ENCODE measurements at regions not wholly inside any gene's neighbourhood (a gene's known extent, or its start where the extent isn't known, plus 50 kb on each side); places are given as distances from the start of the nearest gene placed in this dataset.
"Not testable (repeated sequence)": the region's sequence is repeated elsewhere in the genome, so short reads cannot be mapped to it uniquely, and the experiment has no call there.

DNA sequence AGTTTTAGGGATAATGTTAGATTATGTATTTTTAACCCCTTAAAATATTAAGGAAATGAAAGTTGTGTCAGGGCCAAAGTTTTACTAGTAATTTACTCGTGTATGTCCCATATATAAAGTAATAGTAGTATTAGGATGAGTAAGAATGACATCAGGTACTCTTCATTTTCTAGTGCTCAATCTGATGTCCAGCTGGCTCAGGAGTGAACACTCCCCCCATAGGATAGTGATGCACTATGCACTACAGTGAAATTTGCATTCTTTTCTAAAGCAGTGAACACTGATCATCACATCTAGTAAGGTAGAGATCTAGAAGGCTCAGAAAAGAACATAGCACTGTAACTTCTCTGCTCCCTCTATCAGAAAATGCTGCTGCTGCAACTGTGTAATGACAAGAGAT lies 409.7 kb downstream of the GLUD2 start:
- no peak for DNase-seq

DNA sequence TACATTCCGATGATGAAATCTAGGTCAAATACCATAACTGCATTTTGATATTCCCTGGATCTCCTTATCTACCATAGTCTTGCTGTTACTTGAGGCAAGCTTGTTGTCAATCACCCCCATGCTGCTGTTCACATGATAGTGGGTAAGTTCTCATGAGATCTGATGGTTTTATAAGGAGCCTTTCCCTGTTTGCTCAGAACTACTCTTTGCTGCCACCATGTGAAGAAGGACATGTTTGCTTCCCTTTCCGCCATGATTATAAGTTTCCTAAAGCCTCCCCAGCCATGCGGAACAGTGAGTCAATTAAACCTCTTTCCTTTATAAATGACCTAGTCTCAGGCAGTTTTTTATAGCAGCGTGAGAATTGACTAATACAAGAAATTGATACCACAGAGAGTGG lies 432.0 kb downstream of the GLUD2 start:
- no peak for DNase-seq

DNA sequence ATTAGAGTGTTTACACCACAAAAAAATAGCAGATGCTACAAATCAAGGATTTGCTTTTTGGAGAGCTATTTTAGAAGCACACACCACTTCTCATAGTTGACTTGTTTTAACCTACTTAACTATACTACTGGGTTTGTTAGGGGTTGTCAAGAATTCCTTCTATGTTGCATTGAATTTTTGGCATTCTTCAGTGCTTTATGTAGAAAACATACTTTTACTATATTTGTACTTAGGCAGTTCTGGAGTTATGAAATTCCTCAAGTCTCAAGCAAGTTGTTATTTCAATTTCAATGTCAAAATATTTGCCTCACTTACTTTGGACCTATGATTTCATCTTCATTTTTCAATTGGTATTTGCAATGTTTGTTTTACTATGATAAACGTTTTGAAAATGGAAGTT lies 449.6 kb downstream of the GLUD2 start:
- DNase-seq = no peak

DNA sequence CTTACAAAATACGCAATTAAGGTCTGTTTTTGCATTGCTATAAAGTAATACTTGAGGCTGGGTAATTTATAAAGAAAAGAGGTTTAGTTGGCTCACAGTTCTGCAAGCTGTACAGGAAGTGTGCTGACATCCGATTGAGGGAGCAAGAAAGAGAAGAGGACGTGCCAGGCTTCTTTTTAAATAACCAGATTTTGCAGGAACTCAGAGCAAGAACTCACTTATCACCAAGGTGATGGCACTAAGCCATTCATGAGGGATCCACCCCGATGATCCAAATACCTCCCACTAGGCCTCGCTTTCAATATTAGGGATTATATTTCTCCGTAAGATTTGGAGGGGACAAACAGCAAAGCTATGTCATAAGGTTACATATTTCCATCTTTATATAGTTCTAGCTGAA lies 456.7 kb downstream of the GLUD2 start:
- no peak for DNase-seq

DNA sequence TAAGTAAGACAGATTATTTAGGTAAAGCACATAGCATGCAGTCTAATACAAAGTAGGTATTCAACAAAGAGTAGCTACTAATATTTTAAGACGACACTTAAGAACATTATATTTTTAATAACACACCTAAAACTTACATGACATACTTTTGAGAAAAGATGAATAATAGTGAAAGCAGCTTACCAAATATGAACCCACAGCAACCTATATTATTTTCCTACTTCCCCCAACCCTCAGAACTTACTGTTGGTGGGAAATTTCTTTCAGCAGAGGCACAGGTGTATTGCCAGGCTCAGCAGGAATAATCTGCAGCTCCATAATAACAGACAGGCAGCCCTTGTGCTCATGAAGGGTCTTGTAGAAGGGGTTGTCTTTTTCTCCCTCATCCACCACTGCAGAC lies 498.9 kb downstream of the GLUD2 start:
- DNase-seq = no peak

DNA sequence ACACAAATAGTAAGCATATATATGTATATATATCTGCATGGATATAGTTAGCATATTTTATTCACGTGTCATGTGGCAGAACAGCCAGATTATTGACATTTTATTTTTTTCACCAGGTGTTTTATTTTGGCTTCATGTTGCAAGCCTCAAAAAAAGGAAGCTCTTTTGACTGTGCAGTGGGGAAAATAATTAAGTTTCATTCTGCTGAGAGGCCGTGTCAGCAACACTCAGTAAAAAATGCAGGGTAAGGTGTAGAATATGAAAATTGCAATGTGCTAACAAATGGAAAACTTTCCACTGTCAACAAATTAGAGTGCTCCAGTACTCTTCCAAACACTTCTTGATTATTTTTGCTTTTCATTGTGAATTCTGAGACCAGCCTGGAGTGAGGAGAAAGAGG lies 511.5 kb downstream of the GLUD2 start:
- no peak for DNase-seq

DNA sequence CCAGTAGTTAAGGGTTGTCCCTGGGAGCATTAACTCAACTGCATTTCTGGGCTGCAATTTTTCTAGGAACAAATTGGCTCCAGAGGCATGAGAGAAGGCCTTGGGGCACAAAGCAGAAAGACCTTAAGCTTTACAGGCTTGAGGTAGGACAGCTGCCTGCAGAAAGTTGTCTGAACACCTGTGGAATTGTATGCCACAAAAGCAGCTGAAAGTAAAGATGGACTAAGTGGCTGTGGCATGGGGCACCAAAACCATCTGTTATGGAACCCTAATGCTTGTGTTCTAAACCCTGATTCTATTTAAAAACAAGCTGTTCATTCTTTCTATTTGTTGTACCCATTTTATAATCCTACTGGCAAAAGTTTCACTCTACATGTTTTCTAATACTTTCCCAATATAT lies 515.2 kb downstream of the GLUD2 start:
- no peak for DNase-seq

DNA sequence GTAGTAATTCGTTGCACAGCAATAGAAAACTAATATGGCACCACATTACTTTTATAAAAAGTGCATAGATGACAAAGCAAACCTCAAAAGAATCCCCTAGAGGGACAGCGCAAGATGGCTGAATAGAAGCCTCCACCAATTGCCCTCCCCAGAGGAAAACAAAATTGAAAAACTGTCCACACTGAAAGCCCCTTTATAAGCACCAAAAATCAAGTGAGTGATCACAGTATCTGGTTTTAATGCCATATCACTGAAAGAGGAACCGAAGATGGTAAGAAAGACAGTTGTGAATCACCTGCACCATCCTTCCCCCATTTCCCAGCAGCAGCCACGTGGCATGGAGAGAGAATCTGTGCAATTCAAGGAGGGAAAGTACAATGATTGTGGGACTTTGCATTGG lies 522.2 kb downstream of the GLUD2 start:
- DNase-seq = no peak

DNA sequence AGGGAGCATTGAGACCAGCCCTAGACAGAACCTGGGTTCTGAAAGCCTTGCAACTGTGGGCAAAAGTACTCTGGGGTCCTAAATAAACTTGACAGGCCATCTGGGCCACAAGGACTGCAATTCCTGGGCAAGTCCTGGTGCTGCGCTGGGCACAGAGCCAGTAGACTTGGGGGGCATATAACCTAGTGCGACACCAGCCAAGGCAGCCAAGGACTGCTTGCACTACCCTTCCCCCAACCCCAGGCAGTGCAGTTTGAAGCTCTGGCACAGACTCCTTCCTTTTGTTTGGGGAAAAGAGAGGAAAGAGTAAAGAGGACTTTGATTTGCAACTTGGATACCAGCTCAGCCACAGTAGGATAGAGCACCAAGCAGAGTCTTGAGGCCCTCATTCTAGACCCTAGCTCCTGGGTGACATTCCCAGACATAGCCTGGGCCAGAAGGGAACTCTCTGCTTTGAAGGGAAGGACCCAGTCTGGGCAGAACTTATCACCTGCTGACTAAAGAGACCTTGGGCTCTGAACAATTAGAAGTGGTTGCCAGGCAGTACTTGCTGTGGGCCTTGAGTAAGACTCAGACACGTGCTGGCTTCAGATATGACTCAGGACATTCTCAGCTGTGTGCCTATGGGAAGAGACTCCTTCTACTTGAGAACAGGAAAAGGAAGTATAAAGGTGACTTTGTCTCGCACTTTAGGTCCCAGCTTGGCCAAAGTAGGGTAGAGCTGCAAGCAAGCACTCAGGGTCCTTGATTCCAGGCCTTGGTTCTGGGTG lies 522.8 kb downstream of the GLUD2 start:
- DNase-seq = no peak

DNA sequence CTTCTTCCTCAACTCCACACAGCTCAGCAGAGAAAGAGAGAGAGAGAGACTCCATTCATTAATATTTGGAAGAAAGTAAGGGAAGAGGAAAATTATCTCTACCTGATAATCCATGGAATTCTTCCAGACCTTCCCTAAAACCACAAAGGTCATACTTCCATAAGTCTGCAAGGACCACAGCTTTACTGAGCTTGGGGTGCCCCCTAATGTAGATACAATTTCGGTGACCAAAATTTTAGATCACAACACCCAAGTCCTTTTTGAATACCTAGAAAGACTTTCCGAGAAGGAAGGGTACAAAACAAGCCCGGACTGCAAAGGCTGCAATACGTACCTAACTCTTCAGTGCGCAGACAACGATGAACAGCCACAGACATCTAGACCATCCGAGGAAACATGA lies 523.9 kb downstream of the GLUD2 start:
- DNase-seq = no peak

DNA sequence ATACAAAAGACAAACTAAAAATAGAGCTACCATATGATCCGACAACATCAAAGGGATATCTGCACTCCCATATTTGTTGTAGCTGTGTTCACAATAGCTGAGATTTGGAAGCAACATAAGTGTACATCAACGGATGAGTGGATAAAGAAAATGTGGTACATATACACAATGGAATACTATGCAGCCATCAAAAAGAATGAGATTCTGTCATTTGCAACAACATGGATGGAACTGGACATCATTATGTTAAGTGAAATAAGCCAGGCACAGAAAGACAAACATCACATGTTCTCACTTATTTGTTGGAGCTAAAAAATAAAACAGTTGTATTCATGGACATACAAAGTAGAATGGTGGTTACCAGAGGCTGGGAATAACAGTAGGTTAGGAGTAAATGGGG lies 527.0 kb downstream of the GLUD2 start:
- not testable (repeated sequence) for DNase-seq

DNA sequence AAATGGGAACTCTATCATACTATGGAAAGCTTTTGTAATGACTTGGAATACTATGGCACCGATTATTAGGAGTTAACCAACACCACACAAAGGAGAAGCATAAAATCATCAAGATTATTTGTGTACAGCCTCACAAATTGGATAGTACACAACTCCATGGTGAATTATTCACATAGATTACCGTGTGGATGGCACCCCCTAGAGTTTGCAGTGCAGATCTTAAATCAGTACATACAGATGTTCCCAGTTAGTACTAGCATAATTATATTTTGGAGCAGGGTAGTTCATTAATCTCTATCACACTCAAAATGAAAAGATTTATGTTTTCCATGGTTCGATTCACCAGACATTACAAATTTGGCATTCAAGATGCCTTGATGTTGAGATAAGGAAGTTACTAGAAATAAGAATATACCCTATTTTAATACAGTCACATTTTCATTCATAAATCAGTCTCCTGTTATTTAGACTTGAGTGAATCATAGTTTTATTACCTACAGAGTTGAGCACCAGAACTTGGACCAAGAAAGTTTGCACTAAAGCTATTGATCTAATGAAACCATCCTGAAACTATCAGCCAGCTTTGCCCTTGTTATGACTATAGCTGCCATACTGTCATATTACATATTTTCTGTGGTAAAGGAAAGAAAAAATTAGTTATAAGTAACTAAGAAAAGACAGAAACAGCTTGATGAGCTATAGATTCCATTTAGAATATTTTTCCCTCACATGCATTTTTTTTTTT lies 531.8 kb downstream of the GLUD2 start:
- DNase-seq = peak; percentile 4

DNA sequence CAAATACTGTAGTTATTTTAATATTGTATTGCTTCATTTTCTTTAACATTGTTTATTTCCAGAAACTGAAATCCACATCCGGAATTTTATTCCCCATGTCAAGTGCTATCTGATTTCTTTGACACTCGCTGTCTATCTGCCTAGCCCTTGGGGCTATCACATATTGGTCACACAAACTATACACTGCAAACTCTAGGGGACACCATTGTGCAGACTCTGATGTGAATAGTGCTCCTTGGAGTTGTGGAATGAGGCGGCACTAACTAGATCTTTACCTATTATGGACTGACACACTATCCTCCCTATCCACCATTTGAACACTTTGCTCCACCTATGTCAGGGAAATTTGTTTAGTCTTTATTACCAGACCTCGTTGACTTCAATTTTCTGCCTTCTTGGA lies 534.5 kb downstream of the GLUD2 start:
- DNase-seq = no peak

DNA sequence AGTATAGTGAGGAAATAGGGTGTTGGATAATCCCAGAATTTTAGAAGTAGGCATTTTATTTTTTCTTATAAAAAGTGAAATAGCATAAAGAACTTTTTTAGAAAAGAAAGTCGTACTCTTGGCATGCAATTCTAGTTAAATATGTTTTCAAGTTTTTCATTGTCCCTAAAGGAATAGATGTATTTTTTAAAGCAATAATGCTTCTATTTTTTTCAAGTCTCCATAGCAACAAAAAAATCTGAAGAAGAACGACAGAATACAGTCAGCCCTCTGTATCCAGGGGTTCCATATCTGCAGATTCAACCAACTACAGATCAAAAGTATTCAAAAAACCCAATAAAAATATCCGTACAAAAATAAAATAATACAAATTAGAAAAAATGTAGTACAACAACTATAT lies 538.2 kb downstream of the GLUD2 start:
- DNase-seq = no peak

DNA sequence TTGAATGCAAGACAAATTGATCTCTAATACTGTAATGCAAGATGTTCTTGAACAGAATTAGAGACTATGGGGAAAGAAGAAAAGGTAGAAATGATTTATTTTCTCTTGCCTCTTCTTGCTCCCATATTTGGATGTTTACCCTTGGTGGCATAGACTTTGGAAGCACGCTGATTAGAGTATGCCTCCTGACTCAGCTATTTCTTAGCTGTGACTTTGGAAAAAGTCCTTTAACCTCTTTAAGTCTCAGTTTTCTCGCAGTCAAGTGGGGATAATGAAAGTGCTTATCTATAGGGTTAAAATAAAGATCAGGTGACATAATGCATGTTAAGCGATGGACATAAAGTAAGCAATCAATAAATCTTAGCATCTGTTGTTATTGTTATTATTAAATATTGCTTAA lies 545.5 kb downstream of the GLUD2 start:
- DNase-seq = no peak

DNA sequence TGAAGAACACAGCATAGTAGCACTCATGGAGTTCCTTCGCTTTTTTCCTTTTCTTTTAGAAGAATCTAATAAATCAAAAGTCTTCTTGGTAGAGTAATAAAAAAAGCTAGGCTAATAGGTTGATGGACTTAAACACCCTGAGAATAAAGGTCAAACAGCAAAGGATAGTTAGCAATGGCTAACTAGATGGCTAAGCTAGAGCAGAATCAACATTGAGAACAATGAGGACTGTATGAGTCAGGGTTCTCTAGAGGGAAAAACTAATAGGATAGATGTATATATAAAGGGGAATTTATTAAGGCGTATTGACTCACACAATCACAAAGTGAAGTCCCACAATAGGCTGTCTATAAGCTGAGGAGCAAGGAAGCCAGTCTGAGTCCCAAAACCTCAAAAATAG lies 550.9 kb downstream of the GLUD2 start:
- DNase-seq = no peak

DNA sequence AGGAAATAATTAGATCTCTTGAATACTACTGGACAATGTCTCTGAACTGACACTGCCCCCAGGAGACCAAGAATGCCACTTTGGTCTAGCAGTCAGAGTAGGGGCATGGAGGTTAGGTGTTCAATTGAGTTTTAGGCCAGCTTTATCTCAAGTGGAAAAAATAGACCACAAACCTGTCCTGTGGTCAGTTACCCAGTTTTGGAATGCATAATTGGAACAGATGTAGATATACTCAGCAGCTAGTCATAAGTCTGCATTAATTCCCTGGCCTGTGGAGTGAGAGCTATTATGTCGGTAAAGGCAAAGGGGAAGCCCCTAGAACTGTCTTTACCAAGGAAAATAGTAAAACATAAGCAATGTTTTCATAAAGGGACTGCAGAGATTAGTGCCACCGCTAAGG lies 587.7 kb downstream of the GLUD2 start:
- no peak for DNase-seq

DNA sequence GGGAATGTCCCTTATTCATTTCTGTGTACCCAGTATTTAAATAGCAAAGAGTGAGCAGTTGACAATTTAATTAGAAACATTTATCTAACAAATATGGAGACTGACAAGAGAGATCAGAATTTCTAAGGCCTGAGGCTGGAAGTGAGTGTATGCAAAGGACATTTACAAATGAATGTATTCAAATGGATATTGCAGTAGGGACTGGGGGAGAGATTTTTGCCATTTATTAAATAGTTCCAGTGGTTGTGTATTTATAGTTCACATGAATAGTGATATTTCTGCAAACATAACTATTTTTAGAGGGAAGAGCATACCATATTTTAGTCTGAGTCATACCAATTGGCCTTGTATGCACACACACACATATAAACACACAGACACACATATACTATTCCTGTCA lies 592.4 kb downstream of the GLUD2 start:
- no peak for DNase-seq

DNA sequence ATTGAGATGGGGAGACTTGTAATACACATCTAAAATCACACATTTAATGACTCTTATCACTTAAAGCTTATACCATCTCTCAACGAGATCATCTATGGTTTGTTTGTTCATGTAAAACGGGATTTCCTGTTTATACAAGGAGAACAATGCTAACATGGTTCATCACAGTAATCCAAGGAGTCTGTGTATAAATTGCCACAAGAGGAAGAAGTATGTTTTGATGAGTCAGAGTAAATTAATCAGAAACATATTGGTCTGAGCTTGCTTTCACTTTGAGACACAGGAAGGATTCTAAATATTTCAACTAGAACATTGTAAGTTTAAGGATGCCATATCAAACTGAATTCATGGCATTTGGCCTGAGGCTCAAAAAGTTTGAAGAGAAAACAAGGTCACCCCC lies 594.1 kb downstream of the GLUD2 start:
- no peak for DNase-seq

DNA sequence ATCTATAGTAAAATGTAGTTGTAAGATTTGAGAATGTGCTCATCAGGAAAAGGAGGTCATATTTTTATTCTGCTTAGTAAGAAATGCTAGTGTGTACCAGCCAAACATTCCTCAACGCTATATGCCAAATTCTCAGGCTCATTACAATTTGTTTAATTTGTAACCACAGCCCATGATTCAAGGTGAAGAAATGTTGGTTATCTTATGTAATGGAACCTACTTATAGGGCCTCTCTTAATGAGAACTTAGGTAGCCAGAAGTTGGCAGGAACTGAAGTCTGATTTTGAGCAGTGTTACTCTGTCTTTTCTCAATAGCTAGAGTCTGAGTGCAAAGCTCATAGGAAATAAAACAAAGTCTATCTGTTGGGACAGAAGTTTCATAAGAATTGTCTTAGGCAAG lies 595.0 kb downstream of the GLUD2 start:
- no peak for DNase-seq

DNA sequence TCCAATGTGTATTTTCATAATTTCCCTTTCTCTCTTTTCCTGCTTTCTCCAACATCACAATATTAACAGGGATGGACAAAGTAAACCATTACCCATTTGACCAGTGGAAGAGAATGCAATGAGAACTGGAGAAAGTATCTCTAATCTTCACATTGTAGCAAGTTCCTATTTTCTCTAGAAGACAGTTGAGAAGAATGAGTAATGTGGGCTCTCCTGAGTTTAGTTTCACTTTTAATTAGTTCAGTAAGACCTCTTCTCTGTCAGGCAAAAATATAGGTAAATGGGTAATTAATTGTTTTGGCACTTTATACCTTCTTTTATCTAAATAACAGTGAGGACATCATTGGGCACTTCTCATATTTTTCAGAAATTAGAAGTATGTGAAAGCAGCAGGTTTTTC lies 602.0 kb downstream of the GLUD2 start:
- DNase-seq = no peak

DNA sequence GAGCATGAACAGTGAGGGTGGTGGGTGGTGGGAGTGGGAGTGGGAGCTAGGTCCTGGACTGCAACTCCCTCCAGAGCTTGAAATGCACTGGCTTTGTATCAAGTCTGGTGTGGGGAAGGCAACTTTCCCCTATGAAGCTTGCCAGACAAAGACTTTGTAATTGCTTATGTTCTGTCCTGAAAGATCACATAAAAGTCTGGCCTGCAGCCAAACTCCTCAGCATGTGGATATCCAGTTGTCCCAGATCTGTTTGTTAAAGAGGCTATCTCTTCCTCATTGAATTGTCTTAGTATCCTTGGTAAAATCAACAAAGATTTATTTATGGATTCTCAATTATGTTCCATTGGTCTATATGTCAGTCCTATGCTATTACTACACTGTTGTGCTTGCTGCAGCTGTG lies 607.9 kb downstream of the GLUD2 start:
- no peak for DNase-seq

DNA sequence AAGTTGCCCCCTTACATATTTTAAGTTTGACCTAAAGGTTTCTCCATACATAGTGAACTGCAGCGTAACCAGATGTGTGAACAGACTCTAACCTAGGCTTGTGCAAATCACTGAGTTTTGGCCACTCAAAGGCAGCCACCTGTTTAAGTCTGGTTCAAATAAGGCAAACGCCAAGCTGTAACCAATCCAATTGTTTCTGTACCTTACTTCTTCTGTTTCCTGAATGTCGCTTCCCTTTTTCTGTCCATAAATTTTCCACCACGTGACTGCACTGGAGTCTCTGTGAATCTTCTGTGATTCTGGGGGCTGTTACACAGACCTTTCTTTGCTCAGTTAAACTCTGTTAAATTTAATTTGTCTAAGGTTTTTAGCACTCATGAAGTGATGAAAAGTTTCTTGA lies 618.8 kb downstream of the GLUD2 start:
- no peak for DNase-seq

DNA sequence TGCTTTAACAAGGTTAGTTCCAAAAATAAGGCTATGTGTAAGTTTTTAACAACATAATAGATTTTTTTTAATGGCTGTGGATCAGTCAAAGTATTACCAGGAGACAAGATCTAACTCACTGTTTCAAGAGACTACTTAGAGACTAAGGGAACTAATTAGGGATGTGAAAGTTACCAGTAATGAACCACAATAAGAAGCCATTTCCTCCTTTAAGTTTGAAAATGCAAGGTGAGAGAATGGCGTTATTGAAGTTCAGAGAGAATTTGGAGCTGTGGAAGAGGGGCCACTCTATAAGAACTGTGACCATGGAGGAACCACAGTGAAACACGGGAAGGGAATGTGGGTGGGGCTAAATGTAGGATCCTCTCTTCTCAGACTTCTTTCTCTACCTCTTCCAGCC lies 624.2 kb downstream of the GLUD2 start:
- no peak for DNase-seq

DNA sequence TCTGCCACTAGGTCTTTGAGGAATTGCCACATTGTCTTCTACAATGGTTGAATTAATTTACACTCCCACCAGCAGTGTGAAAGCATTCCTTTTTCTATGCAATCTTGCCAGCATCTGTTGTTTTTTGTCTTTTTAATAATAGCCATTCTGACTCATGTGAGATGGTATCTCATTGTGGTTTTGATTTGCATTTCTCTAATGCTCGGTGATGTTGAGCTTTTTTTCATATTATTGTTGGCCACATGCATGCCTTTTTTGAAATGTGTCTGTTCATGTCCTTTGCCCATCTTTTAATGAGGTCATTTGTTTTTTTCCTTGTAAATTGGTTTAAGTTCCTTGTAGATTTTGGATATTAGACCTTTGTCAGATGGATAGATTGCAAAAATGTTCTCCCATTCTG lies 661.8 kb downstream of the GLUD2 start:
- DNase-seq = not testable (repeated sequence)

All from CD4-positive, alpha-beta T cell treated with Interleukin-6 for 4 hours (primary cell).